ENCODE measurements at regions not wholly inside any gene's neighbourhood (a gene's known extent, or its start where the extent isn't known, plus 50 kb on each side); places are given as distances from the start of the nearest gene placed in this dataset.

DNA sequence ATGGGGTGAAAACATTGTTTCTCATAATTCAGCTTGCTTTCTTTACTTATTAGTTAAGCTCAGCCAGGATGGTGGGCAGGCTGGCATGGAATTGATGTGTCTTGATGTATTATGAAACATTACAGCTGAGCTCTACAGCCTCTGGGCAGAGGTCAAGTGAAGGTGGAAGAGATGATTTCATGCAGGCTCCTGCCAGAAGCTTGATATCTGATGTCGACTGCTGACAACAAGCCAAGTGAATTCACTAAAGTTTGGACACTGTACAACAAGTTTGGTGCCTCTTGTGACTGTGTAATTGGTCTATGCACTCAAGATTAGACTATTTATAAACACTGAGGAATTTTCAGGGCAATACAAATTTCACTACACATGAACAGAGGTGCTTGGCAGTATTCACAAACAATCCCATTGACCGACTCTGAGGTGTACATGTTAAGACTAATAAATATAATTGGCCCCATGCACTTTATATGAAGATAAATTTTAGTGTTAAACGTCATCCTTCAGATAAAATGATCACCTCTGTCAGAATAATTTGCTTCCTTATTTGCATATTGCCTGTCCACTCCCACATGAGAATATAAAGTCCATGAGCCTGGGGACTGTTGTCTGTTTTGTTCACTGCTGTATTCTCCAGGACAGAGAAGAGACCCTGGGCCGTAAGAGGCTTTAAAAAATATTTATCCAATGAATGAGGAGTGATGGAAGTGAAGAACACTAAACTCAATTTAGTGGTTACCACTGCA lies 612.2 kb downstream of the IQCM start:
- Histone ChIP-seq H3K4me3 (ENCODE audit: low read length in 3 of 3) (no peak overlapping the region), H3K27me3 (ENCODE audit: control insufficient read depth, insufficient read depth, low read length) (no peaks in the 10 kb centered on the region), H3K4me1 (ENCODE audit: control insufficient read depth in 2 of 3, insufficient read depth in 2 of 3, low read depth in 1 of 3, low read length in 3 of 3) (no peaks in the 10 kb centered on the region), H3K36me3 (ENCODE audit: control insufficient read depth in 2 of 3, insufficient read depth in 3 of 3, low read length in 3 of 3) (no peaks in the 10 kb centered on the region), H3K9ac (ENCODE audit: low read length in 3 of 3) (no peak overlapping the region), H3K9me3 (ENCODE audit: control insufficient read depth in 2 of 3, insufficient read depth in 1 of 3, low read length in 3 of 3) (no peaks in the 10 kb centered on the region), H3K27ac (ENCODE audit: low read depth in 2 of 2, low read length in 2 of 2) (no peak overlapping the region)
- intact Hi-C loops (cut with DNase I) = no loop called here
- TF ChIP-seq CTCF (IDR thresholded peaks at IDR 0.05; ENCODE audit: borderline replicate concordance, extremely low read depth, insufficient read depth) = no peak
- DNase-seq = no peak
- FAIRE-seq = no peak

- no peaks in the 10 kb centered on the region for H3K36me3 ChIP-seq (ENCODE audit: control insufficient read depth in 2 of 3, insufficient read depth in 3 of 3, low read length in 3 of 3)
- no peak overlapping the region for H3K27ac ChIP-seq (ENCODE audit: low read depth in 2 of 2, low read length in 2 of 2)
- DNase-seq = no peak
- H3K9ac ChIP-seq (ENCODE audit: low read length in 3 of 3) = no peak overlapping the region
- no peak overlapping the region for H3K4me3 ChIP-seq (ENCODE audit: low read length in 3 of 3)
- FAIRE-seq = no peak
- TF ChIP-seq CTCF (IDR thresholded peaks at IDR 0.05; ENCODE audit: borderline replicate concordance, extremely low read depth, insufficient read depth) = no peak
- no peaks in the 10 kb centered on the region for H3K4me1 ChIP-seq (ENCODE audit: control insufficient read depth in 2 of 3, insufficient read depth in 2 of 3, low read depth in 1 of 3, low read length in 3 of 3)
- no peaks in the 10 kb centered on the region for H3K27me3 ChIP-seq (ENCODE audit: control insufficient read depth, insufficient read depth, low read length)
- intact Hi-C loops (cut with DNase I) = no loop called here
- H3K9me3 ChIP-seq (ENCODE audit: control insufficient read depth in 2 of 3, insufficient read depth in 1 of 3, low read length in 3 of 3) = no peaks in the 10 kb centered on the region
Measured at GRCh38 chr4:149202117-149202516, 613.5 kb downstream of the IQCM start.

DNA sequence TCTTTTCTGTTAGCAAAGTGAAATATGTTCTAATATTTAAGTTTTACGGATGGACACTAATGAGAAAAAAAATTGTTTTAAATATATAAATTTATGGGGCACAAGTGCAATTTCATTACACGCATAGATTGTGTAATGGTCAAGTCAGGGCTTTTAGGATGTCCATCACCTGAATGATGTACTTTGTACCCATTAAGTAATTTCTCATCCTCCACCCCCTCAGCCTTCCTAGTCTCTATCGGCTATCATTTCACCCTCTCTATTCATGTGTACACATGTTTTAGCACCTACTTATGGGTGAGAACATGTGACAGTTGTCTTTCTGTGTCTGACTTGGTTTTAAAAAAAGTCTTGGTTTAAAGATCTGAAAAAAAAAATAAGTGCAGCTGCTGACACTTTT lies 616.0 kb downstream of the IQCM start:
- H3K27me3 ChIP-seq (ENCODE audit: control insufficient read depth, insufficient read depth, low read length) = no peaks in the 10 kb centered on the region
- no peaks in the 10 kb centered on the region for H3K9me3 ChIP-seq (ENCODE audit: control insufficient read depth in 2 of 3, insufficient read depth in 1 of 3, low read length in 3 of 3)
- intact Hi-C loops (cut with DNase I) = no loop called here
- no peaks in the 10 kb centered on the region for H3K4me1 ChIP-seq (ENCODE audit: control insufficient read depth in 2 of 3, insufficient read depth in 2 of 3, low read depth in 1 of 3, low read length in 3 of 3)
- H3K36me3 ChIP-seq (ENCODE audit: control insufficient read depth in 2 of 3, insufficient read depth in 3 of 3, low read length in 3 of 3) = no peaks in the 10 kb centered on the region
- DNase-seq = no peak
- no peak for TF ChIP-seq CTCF (IDR thresholded peaks at IDR 0.05; ENCODE audit: borderline replicate concordance, extremely low read depth, insufficient read depth)
- FAIRE-seq = no peak
- H3K4me3 ChIP-seq (ENCODE audit: low read length in 3 of 3) = no peak overlapping the region
- H3K27ac ChIP-seq (ENCODE audit: low read depth in 2 of 2, low read length in 2 of 2) = no peak overlapping the region
- no peak overlapping the region for H3K9ac ChIP-seq (ENCODE audit: low read length in 3 of 3)

DNA sequence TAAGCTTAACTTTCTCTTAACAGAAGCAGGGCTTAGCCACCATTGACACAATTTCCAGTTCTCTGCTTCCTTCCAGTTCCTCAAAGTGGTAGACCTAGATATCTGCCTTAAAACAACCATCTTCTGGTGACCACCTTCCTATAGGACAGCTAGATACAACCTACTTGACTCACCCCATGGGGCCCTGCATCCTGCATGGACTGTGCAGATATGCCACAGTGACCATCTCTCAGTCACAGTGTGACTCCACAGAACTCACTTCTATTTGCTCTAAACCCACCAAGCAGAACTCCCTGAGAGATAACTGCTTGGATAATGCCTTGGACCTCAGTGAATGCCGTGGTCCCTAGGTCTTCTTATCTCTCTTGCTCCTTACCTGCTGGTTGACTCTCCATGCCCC lies 621.6 kb downstream of the IQCM start:
- Histone ChIP-seq H3K9me3 (ENCODE audit: control insufficient read depth in 2 of 3, insufficient read depth in 1 of 3, low read length in 3 of 3) (no peaks in the 10 kb centered on the region), H3K27me3 (ENCODE audit: control insufficient read depth, insufficient read depth, low read length) (no peaks in the 10 kb centered on the region), H3K36me3 (ENCODE audit: control insufficient read depth in 2 of 3, insufficient read depth in 3 of 3, low read length in 3 of 3) (no peaks in the 10 kb centered on the region), H3K4me3 (ENCODE audit: low read length in 3 of 3) (no peak overlapping the region), H3K4me1 (ENCODE audit: control insufficient read depth in 2 of 3, insufficient read depth in 2 of 3, low read depth in 1 of 3, low read length in 3 of 3) (no peaks in the 10 kb centered on the region), H3K9ac (ENCODE audit: low read length in 3 of 3) (no peak overlapping the region), H3K27ac (ENCODE audit: low read depth in 2 of 2, low read length in 2 of 2) (no peak overlapping the region)
- no peak for DNase-seq
- FAIRE-seq = no peak
- intact Hi-C loops (cut with DNase I) = no loop called here
- TF ChIP-seq CTCF (IDR thresholded peaks at IDR 0.05; ENCODE audit: borderline replicate concordance, extremely low read depth, insufficient read depth) = no peak
